GM20431 (cell line): ENCODE measurements at regions not wholly inside any gene's neighbourhood (a gene's known extent, or its start where the extent isn't known, plus 50 kb on each side); places are given as distances from the start of the nearest gene placed in this dataset.

Source experiments
- in situ Hi-C: fragments of 300-500 bp; cut with MseI, MboI; formaldehyde crosslinking; loops from one replicate; pipeline ENCODE4 v1.15.0; 2020; ENCODE audit warnings: low sequenced_read_pairs; ENCODE audit not compliant: unreplicated experiment

DNA sequence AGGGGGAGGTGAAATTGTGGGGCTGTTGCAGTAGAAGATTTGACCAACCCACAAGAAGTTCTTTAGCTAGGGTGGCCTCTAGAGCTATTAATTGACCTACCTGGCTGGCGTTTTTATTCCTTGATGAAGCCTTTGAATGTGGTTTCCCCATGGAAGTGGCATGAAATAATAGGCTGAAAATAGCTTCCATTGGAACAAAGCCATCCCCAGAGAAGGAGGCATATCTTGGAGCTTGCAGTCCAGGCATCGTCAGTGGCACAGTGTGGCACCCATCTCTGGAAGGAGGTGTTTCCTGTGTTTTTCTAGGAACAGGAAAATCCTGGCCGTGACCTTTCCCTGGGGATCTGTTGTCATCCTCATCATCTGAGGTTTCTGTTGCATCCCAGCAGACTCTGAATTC, 96.3 kb upstream of the WDR1 start:
- in situ Hi-C loops, result no loop called here

DNA sequence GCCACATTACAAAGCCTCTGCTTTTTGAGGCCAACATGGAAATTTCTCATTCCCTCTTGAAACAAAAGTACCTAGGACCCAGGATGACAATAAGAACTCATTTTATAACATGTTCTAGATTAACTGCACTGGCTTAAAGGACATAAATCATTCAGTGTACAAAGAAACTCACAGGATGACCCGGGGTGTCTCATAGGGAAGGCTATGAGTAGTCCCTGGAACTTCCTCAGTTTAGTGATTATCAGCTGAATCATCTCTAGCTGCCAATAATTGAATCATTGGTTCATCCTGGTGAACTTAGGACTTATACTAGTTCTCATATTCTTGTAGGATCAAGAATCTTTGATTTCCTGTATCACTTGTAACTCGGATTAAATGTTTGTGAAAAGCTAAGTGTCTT, 95.8 kb upstream of the WDR1 start:
- in situ Hi-C loops, result no loop called here

DNA sequence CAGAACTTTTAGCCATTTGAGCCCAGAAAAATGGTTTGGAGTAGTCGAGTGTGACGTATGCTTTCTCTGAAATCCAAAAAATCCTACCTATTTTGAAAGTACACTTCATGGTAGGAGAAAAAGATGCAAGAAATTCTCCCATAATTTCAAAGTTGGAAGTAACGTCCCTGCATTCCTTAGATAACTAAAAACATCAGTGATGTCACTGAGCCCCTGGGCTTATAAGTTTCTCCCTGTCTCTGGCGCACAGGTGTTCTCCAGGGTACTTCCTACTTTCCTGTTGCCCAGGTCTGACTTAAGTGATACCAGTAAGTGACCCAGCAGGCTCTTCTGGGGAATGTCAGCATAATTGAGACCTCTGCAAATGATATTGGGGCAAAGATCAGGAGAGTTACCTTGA, 90.5 kb upstream of the WDR1 start:
- in situ Hi-C loops, result no loop called here

DNA sequence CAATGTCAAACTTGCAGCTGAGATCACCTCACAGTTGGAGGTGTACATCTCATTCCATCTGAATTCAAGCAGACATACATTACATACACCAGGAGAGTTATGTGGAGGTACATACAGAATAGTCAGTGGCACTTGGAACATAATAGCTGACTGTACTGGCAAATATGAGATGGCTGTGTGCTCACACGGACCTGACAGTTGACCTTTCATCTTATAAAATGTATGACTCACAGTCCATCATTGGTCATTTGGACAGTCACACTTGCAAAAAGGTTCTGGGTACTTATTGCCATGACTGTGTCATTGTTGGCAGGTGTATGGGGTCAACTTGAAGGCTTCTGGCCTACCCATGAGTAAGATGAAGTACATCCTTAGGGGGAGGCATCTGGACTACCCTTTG, 88.6 kb upstream of the WDR1 start:
- in situ Hi-C loops, result no loop called here

DNA sequence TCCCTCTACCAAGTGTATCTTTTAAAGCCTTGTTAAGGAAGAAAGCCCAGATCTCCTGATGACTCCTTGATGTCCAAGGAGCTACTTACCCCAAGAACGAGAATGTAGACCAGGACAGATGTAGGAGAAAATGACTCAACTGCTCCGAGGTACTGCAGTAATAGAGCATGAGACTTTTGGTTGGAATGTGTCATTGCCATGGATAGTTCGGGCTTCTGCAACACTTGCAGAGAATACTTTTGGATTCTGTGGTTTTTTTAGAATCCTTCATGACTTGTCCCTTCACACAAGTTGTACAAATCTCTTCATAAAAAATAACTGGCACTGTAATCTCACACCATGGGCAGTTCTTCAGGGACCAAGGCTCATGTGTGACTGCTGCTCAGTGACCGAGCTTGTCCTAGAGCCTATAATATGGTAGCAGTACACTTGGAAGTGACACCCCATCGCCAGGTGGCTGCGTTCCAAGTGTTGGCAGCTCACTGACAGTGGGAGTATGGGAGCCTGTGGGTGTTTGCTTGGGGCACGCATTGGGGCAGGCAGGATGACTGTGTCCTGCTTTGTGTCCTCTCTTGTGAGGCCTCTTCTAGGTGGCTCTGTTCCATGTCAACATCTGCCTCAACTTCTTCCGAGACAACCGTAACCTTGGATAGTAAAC, 87.9 kb upstream of the WDR1 start:
- in situ Hi-C loops, result no loop called here

DNA sequence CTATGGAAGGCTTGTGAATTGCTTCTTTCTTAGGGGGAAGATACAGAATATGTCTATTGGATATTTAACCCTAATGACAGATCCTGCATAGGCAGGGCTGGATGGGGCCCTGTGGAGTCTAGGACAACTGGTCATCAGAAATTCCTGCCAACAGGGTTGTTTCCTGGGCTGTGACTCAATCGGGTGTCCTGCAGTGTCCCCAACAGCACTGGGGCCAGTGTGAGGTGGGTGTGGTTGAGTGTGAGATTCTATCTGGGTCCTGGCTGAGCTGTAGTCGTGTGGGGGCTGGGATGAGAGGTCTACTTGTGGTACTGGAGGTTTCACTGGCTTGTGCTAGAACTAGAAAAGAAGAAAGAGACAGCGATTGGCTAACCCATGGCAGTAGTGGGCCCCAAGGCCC, 87.3 kb upstream of the WDR1 start:
- in situ Hi-C loops, result no loop called here

DNA sequence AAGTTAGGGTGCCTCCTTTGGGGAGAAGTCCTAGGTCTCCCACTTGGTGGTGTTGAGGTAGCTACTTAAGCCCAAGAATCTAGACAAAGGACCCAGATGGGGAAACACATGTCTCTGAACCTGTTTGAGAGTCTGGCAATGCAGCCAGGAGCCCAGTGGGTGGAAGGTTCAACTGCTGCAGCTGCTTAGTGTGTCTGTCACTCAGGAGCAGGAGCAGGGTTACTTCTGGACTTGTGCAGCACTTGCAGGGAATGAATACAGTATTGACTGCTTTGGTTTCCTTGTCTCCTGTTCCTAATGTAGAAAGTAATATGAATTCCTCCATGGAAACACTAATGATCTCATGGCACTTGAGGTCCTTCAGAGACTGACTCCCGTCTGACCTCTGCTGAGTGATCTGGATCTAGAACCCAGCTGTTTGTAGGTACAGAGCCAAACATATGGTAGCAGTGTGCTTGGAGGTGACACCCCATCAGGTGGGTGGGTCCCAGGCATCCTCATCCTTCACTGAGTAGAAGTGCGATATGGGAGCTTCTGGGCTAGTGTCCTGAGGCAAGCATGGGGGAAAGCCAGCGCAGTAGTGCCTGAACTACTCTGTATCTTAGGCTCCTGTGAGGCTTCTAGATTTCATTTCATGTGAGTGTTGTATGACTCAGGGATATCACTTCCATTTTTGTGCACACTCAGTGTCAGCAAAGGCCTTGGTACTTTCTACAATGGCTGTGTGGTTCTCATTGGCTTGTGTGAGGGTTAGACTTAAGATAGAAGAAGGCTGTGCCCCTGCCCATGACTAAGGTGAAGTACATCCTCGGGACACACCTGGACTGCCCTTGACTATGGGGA, 85.0 kb upstream of the WDR1 start:
- in situ Hi-C loops, result no loop called here

DNA sequence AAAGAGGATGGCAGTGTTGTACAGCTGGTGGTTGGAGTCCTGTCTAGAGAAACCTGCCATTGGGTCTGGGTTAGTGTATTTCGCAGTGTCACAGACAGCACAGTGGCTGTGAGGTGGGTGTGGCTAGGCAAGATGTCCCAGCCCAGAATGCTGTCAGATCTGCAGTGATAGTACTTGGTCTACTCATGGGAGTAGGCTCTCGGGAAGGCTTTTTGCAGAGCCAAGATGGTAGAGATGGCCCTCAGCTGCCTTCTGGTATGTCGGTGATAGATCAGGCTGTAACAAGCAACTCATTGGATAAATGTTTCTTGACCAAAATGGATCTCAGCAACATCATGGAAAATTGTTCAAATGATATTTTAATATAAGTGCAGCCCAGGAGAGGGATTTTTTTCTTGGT, 84.3 kb upstream of the WDR1 start:
- in situ Hi-C loops, result no loop called here

DNA sequence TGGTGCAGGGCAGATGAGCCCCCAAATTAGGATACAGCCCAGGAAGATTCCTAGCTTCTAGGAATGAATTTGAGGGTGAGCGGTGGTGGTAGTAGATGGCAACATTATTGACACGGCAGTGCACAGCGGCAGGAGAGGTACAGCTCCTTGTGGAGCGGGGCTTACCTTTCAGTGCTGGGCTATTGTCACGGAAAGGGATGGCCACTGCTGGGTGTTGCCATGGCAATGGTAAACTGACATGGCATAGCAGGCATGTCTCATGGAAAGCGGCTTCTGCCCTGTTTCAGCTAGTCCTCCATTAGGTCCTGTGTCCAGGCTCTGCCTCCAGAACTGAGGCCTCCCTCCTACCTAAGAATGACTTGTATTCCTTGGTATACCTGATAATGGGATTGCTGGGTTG, 81.8 kb upstream of the WDR1 start:
- in situ Hi-C loops, result no loop called here

DNA sequence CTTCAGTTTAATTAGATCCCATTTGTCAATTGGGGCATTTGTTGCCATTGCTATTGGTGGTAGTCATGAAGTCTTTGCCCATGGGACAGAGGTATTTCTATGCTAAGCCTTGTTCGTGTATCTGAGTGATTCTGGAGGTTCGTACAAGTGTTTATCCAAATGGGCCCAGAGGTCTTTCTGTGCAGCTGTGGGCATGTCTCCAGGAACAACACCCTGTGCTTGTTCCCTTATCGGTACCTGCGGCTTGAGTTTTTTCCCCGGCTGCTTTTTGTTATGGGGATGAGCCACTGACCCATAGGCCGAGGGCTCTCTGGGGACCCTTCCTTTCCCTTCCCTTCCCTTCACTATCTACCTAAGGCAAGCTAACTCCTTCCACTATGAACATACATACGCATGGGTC, 81.4 kb upstream of the WDR1 start:
- in situ Hi-C loops, result no loop called here

DNA sequence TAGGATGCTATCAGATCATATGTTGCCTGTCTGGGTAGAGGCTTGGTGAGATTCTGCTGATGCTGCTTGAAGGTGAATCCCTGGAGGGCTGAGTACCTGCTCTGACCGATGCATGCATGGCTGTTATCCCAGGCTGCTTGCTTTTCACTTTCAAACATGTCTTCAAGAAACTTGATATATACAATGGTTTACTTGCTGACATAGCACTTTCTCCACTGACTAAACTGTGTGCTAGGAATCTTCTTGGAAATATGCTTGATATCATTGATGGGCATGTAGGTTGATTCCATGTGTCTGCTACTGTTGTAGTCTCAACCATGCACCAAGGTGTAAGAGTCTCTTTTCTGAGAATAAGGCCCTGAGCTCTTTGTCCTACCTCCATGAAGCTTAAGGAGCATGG, 79.6 kb upstream of the WDR1 start:
- in situ Hi-C loops, result no loop called here

DNA sequence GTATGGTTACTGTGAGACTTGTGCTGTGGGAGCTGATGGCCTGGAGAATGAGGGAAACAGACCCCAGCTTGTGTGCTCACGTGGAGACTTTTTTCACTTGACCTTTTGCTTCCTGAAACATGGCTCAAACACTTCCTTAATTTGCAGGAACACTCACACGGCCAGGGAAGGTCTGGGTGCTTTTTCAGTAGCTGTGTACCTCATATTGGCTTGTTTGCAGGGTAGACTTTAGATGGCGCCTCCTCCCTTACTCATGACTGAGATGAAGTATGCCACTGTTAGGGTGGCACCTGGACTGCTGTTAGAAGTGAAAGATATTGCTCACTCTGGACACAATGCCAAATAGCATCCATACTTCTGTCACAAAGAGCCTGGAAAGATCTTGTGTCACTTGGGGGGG, 75.7 kb upstream of the WDR1 start:
- in situ Hi-C loops, result no loop called here

DNA sequence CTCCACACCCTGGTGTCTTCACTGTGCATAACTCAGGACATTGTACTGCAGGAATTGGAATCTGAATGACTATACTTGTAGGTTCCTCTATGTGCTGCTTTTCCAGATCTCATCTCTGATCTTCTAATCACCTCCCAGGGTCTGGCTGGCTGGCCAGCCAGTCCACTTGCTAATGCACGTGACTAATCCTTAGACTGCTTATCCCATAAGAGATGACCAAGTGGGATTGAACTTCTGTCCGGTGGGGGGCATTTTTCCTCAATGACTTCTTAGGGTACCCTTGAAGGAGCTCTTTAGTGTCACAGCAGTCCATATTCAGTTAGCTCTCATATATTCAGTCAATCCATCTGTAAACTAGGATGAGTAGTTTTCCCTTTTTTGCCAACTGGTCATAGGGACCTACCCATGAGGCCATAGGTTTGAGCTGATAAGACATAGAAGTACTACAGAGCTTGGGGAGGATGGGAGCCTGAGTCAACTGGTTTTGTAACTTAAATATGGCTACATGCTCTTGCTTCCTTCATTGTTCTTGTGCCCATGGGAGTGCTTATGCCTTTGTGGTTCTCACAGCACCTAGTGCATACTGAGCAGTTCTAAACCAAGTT, 71.9 kb upstream of the WDR1 start:
- in situ Hi-C loops, result no loop called here

DNA sequence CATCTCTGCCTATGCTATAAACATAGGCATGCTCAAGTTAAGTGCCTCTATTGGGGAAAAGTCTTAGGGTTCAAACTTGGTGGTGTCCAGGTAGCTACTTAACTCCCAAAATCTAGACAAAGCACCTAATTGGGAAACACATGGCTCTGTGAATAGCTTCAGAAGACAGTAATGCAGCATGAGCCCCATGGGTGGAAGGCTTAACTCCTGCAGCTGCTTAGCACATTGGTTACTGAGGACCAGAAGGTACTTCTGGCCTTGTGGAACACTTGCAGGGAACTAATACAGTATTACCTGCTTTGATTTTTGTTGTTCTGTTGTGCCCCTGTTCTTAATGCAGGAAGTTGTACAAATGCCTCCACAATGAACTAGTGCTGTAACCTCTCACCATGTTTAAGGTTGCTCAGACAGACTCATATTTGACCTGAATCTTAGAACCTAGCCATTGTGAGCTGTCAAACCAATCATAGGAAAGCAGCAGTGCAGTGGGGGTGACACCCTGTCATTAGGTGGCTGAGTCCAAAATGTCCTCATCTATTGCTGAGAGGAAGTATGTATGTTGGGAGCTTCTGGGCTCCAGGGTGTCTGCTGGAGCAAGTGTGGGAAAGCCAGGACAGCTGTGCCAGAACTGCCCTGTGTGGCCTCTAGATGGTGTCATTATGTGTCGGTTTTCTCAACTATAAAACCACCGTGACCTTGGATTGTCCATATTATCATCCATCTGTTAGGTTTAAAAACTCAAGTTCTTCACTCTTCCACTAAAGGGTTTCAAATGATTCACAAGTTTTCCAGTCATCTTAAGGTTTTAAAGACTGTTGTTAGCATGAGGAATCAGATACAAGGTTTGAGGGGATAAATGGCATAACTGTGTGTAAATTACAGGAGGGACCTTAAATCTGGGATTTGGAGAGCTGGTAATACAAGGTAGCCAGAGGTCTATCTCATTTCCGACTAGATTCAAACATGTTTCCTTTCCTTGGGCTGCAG, 69.9 kb upstream of the WDR1 start:
- in situ Hi-C loops, result no loop called here

DNA sequence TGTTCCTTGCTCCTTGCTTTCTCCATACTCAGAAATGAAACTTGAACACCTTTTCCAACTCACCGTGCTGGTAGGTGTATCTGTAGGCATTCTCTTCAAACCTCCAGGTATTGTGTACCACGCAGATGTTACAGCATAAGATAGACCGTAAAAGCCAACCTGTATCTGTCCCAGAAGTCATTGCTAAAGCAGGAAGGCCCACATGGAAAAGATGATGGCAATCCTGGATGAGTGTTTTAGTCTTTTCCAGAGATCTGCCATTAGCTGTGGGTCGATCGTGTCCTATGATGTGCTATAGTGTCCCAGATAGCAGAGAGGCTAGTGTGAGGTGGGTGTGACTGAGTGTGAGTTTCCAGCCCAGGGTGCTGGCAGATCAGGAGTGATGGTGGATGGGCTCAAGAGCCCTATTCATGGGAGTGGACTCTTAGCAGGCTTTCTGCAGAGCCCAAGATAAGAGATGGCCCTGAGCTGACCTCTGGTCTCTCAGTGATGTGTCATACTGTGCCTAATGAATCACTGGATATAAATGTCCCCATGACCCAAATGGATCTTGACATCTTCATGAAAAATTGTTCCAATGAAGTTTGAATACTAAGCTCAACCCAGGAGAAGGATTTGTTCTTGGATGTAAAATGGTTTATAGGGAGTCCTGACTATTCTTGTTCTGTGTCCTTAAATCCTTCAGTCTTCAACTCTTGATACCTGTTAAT, 69.1 kb upstream of the WDR1 start:
- in situ Hi-C loops, result no loop called here

DNA sequence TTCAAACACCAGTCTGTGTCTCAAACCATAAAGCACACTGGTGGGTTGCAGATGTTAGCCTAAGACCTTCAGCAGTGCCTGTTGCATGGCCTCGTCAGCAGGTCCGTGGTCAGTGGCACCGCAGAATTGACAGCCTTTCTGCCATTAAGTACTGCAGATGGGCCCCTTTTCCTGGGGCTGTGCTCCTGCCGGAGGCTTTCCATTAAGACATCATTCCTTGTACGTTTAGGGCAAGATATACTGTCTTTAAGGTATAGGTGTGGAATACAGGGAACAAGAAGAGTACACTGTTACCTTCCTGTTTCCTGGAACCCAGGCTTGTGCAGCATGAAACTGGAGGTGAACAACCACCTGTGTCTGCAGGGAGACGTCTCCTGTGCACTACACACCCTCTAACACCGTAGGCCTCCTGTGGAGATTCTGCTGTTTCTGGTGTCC, 67.9 kb upstream of the WDR1 start:
- in situ Hi-C loops, result no loop called here

DNA sequence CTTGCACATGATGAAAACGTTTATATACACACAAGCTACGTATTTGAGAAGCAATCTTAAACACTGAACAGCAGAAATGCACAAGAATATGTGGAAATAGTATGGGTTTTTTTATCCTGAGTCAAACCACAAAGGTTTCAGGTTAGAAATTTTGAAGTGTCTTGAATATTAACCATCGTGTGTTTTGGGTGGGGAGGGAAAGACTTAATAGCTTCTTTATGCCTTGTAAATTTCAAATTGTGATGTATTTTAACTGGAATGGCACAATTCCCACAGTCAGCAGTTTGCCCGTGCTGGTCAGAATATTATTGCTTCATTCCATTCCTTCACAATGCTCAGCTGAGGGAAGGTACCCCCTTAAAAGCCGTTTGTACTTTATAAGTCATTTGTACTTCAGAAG, 67.4 kb upstream of the WDR1 start:
- in situ Hi-C loops, result no loop called here

DNA sequence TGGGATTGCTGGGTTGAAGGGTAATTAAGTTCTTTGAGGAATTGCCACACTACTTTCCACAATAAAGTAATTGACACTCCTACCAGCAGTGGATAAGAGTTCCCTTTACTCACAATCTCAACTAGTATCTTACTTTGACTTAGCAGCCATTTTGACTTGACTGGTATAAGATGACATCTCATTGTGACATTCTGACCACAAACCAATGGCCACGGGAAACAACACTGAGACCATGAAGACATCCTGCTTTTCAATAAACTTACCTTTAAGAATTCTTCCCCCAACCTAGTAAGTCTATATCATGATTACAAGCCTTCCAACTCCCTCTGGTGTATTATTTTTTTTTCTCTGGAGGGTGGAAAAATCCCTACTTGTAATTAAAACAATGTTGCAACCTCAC, 66.9 kb upstream of the WDR1 start:
- in situ Hi-C loops, result no loop called here
